ENCODE measurements at regions not wholly inside any gene's neighbourhood (a gene's known extent, or its start where the extent isn't known, plus 50 kb on each side); places are given as distances from the start of the nearest gene placed in this dataset.

DNA sequence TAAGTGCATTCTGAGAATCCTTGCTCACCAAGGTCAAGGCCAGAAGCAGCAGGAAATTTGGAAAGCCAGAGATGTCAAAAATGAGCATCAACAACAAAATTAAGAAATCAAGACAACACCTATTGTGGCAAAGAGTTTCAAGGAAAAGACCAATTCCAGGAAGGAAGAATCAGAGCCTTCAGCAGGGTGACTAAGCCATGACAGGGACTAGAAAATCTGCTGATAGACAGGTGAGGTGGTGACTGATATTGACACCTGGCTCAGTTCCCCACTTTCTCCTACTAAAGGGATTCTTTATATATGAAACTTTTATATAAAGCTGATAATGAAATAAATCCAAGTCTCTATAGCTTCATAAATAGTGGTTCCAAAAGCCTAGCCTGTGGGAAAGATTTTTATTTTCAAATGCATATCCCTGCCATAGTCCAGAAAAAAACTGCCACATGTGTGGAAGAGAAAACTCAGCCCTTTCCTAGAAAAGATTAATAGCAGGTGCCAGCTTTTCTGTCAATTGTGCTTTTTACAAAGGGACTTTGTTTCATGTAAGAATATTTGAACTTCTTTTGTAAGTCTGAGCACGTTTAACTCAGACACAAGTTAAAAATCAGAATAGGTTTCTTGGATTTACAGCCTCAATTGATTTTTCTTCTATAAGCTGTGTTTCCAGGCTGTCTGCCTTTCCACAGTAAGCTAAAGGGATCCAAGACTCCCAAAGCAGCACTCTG, 81.1 kb upstream of the GRAMD2B start:
- Histone ChIP-seq H3K27me3 (ENCODE audit: control insufficient read depth in 1 of 2, insufficient read depth in 2 of 2, low read length in 2 of 2) (no peaks in the 10 kb centered on the region), H3K4me1 (ENCODE audit: insufficient read depth, low read length) (no peaks in the 10 kb centered on the region), H3K79me2 (ENCODE audit: insufficient read depth, low read length) (no peaks in the 10 kb centered on the region), H3K9ac (ENCODE audit: insufficient read depth, low read depth, low read length) (no peak overlapping the region), H3K27ac (ENCODE audit: extremely low read length, insufficient read depth, low read length) (no peak overlapping the region), H3K4me3 (replicated peaks in 1 of 3; ENCODE audit: insufficient read depth in 1 of 3, low read depth in 2 of 3, low read length in 3 of 3) (no peak overlapping the region), H3K9me3 (ENCODE audit: low read length) (no peaks in the 10 kb centered on the region), H4K20me1 (ENCODE audit: insufficient read depth, low read length) (no peaks in the 10 kb centered on the region), H3K4me2 (ENCODE audit: low read depth, low read length) (no peak overlapping the region), H2AFZ (ENCODE audit: low read length) (no peak overlapping the region), H3K36me3 (replicated peaks in 1 of 2; ENCODE audit: control insufficient read depth in 1 of 2, insufficient read depth in 2 of 2, low read length in 2 of 2) (no peaks in the 10 kb centered on the region)
- 0% methylated on average over 1 of the region's 1 CpG for WGBS (ENCODE audit: low lambda C conversion rate)
- DNase-seq (ENCODE audit: low spot score) (no peak), ATAC-seq (no peak), FAIRE-seq (no peak)
- POLR2A ChIA-PET, result no interaction called here
- CTCF ChIA-PET (ENCODE audit: low intra/inter-chr PET ratio, low total read pairs), result no interaction called here
- no TSS peak for BruUV-seq (replicated peaks)
- TF ChIP-seq KDM6A (CRISPR knock-in tag; IDR thresholded peaks at IDR 0.05; ENCODE audit: low read depth) (no peak), ZNF335 (CRISPR knock-in tag; IDR thresholded peaks at IDR 0.05) (no peak), ASH2L (IDR thresholded peaks at IDR 0.05; ENCODE audit: insufficient read length, low read depth, low read length) (no peak), MIER3 (CRISPR knock-in tag; IDR thresholded peaks at IDR 0.05; ENCODE audit: borderline replicate concordance) (no peak), NBN (conservative IDR thresholded peaks at IDR 0.05) (no peak), RARA (CRISPR knock-in tag; IDR thresholded peaks at IDR 0.05) (no peak)
- TF ChIP-seq, protein P1, sequence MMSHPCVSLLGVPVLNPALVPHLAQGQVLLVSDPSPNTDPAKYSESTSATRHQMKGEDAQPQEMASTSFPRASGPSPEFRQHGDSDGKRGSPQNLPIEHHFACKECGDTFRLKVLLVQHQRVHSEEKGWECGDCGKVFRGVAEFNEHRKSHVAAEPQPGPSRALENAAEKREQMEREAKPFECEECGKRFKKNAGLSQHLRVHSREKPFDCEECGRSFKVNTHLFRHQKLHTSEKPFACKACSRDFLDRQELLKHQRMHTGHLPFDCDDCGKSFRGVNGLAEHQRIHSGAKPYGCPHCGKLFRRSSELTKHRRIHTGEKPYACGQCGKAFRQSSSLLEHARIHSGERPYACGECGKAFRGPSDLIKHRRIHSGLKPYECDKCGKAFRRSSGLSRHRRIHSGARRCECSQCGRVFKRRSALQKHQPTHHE (CRISPR knock-in tag; IDR thresholded peaks at IDR 0.05; ENCODE audit: borderline replicate concordance), result no peak
- TF ChIP-seq, protein P2, sequence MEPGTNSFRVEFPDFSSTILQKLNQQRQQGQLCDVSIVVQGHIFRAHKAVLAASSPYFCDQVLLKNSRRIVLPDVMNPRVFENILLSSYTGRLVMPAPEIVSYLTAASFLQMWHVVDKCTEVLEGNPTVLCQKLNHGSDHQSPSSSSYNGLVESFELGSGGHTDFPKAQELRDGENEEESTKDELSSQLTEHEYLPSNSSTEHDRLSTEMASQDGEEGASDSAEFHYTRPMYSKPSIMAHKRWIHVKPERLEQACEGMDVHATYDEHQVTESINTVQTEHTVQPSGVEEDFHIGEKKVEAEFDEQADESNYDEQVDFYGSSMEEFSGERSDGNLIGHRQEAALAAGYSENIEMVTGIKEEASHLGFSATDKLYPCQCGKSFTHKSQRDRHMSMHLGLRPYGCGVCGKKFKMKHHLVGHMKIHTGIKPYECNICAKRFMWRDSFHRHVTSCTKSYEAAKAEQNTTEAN (CRISPR knock-in tag; conservative IDR thresholded peaks at IDR 0.05), result no peak
- in situ Hi-C loops (cut with HindIII; ENCODE audit: extremely low pct_ligation_motif_present, low pct_unique_long_range_greater_than_20kb), result loop anchor here (25.0 kb wide), 1 partner anchor 445 kb away; the partner anchor contains the start of gene LMNB1
- intact Hi-C loops (cut with micrococcal nuclease; ENCODE audit: unreplicated experiment), result no loop called here

Measured in HepG2 (cell line).